ENCODE measurements at regions not wholly inside any gene's neighbourhood (a gene's known extent, or its start where the extent isn't known, plus 50 kb on each side); places are given as distances from the start of the nearest gene placed in this dataset.

DNA sequence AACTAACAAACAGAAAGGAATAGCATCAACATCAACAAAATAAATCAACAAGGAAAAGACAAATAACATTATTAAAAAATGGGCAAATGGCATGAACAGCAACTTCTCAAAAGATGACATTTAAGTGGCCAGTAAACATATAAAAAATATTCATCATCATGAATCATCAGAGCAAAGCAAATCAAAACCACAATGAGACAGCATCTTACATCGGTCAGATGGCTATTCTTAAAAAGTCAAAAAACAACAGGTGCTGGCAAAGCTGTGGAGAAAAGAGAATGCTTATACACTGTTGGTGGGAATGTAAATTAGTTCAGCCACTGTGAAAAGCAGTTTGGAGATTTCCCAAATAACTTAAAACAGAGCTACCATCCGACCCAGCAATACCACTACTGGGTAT, 327.1 kb downstream of the CMPK2 start:
- DNase-seq (ENCODE audit: low read depth): no peak
- TF ChIP-seq, protein P1, sequence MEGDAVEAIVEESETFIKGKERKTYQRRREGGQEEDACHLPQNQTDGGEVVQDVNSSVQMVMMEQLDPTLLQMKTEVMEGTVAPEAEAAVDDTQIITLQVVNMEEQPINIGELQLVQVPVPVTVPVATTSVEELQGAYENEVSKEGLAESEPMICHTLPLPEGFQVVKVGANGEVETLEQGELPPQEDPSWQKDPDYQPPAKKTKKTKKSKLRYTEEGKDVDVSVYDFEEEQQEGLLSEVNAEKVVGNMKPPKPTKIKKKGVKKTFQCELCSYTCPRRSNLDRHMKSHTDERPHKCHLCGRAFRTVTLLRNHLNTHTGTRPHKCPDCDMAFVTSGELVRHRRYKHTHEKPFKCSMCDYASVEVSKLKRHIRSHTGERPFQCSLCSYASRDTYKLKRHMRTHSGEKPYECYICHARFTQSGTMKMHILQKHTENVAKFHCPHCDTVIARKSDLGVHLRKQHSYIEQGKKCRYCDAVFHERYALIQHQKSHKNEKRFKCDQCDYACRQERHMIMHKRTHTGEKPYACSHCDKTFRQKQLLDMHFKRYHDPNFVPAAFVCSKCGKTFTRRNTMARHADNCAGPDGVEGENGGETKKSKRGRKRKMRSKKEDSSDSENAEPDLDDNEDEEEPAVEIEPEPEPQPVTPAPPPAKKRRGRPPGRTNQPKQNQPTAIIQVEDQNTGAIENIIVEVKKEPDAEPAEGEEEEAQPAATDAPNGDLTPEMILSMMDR (IDR thresholded peaks at IDR 0.05; ENCODE audit: low read depth, low read length, missing control alignments): no peak
- H3K4me3 ChIP-seq (ENCODE audit: low read depth, low read length): no peak overlapping the region

DNA sequence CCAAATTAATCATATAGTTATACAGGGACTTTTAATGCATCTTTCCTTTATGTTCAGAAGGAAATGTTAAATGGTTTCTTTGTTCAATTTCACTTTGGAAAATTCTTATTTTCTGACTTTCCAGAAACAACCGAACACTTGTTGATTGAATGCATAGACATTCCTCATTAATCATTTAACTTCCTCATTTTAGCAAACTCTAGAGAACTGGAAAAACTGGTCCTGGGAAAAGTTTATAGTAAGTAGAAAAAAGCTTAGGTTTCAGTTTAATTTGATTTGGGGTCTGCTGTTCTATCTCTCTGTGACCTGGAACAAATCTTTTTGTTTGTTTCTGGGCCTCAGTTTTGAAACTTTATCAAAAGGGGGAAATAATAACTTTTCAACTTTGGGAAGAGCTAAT, 320.4 kb downstream of the CMPK2 start:
- no peak overlapping the region for H3K4me3 ChIP-seq (ENCODE audit: low read depth, low read length)
- TF ChIP-seq, protein P1 (IDR thresholded peaks at IDR 0.05; ENCODE audit: low read depth, low read length, missing control alignments): no peak
- DNase-seq (ENCODE audit: low read depth): no peak

DNA sequence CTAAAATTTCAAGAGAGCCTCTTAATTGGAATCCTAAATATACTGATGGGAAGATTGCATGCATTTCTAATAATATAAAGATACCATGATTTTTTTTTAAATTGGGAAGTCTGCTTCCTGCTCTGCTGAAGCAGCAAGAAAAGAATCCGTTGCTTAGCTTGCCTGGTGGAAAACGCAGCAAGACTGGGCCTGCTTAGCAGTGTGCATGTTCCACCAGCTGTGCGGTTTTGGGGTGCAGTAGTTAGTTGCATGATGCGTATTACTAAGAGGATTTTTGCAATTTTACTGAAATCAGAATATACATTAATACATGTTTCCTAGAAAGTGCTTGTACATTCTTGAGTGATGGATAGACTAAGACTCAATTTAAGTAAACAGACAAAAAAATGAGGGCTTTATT, 319.9 kb downstream of the CMPK2 start:
- no peak overlapping the region for H3K4me3 ChIP-seq (ENCODE audit: low read depth, low read length)
- TF ChIP-seq, protein P1 (IDR thresholded peaks at IDR 0.05; ENCODE audit: low read depth, low read length, missing control alignments): no peak
- DNase-seq (ENCODE audit: low read depth): no peak

GRCh38 chr2:6554466-6554865, 311.2 kb downstream of the CMPK2 start:
- DNase-seq (ENCODE audit: low read depth): no peak
- TF ChIP-seq, protein P1 (IDR thresholded peaks at IDR 0.05; ENCODE audit: low read depth, low read length, missing control alignments): no peak
- no peak overlapping the region for H3K4me3 ChIP-seq (ENCODE audit: low read depth, low read length)

GRCh38 chr2:6556755-6557154, 309.0 kb downstream of the CMPK2 start:
- no peak overlapping the region for H3K4me3 ChIP-seq (ENCODE audit: low read depth, low read length)
- no peak for DNase-seq (ENCODE audit: low read depth)
- TF ChIP-seq, protein P1 (IDR thresholded peaks at IDR 0.05; ENCODE audit: low read depth, low read length, missing control alignments): no peak

- TF ChIP-seq, protein P1 (IDR thresholded peaks at IDR 0.05; ENCODE audit: low read depth, low read length, missing control alignments): no peak
- no peak for DNase-seq (ENCODE audit: low read depth)
Observed at GRCh38 chr2:6557737-6558136, 308.0 kb downstream of the CMPK2 start.

GRCh38 chr2:6562771-6563170, 302.9 kb downstream of the CMPK2 start:
- no peak for DNase-seq (ENCODE audit: low read depth)
- no peak overlapping the region for H3K4me3 ChIP-seq (ENCODE audit: low read depth, low read length)
- TF ChIP-seq, protein P1 (IDR thresholded peaks at IDR 0.05; ENCODE audit: low read depth, low read length, missing control alignments): no peak

More at GRCh38 chr2:6557737-6558136, 308.0 kb downstream of the CMPK2 start:
- H3K4me3 ChIP-seq (ENCODE audit: low read depth, low read length): no peak overlapping the region

All from GM12864 (cell line).